ENCODE measurements at regions not wholly inside any gene's neighbourhood (a gene's known extent, or its start where the extent isn't known, plus 50 kb on each side); places are given as distances from the start of the nearest gene placed in this dataset.
"Not testable (repeated sequence)": the region's sequence is repeated elsewhere in the genome, so short reads cannot be mapped to it uniquely, and the experiment has no call there.

GRCh38 chr2:59395119-59395518, 1154.0 kb upstream of the FANCL start:
- no peak for DNase-seq

GRCh38 chr2:59391896-59392295, 1150.8 kb upstream of the FANCL start:
- DNase-seq = no peak

- DNase-seq = no peak
Observed at GRCh38 chr2:59390581-59390980, 1149.5 kb upstream of the FANCL start.

GRCh38 chr2:59389240-59389639, 1148.1 kb upstream of the FANCL start:
- no peak for DNase-seq

GRCh38 chr2:59385971-59386370, 1144.8 kb upstream of the FANCL start:
- DNase-seq = no peak

GRCh38 chr2:59383473-59383872, 1142.3 kb upstream of the FANCL start:
- no peak for DNase-seq

GRCh38 chr2:59378127-59378526, 1137.0 kb upstream of the FANCL start:
- DNase-seq = no peak

- DNase-seq = no peak
Observed at GRCh38 chr2:59366288-59366687, 1125.2 kb upstream of the FANCL start.

- DNase-seq = no peak
Observed at GRCh38 chr2:59354498-59354897, 1113.4 kb upstream of the FANCL start.

GRCh38 chr2:59353306-59353921, 1112.3 kb upstream of the FANCL start:
- no peak for DNase-seq

- DNase-seq = no peak
Observed at GRCh38 chr2:59342166-59342565, 1101.0 kb upstream of the FANCL start.

- no peak for DNase-seq
Observed at GRCh38 chr2:59339837-59340207, 1098.7 kb upstream of the FANCL start.

GRCh38 chr2:59339121-59339836, 1098.2 kb upstream of the FANCL start:
- no peak for DNase-seq

- DNase-seq = no peak
Observed at GRCh38 chr2:59333007-59333406, 1091.9 kb upstream of the FANCL start.

GRCh38 chr2:59326581-59327365, 1085.6 kb upstream of the FANCL start:
- not testable (repeated sequence) for DNase-seq

GRCh38 chr2:59322870-59323269, 1081.7 kb upstream of the FANCL start:
- no peak for DNase-seq

GRCh38 chr2:59322005-59322404, 1080.9 kb upstream of the FANCL start:
- no peak for DNase-seq

- no peak for DNase-seq
Observed at GRCh38 chr2:59314031-59314766, 1073.1 kb upstream of the FANCL start.

GRCh38 chr2:59312967-59313940, 1072.1 kb upstream of the FANCL start:
- no peak for DNase-seq

- DNase-seq = peak in 2 of 4 experiments; percentile 14 to 25
Observed at GRCh38 chr2:59312029-59312428, 1070.9 kb upstream of the FANCL start.

GRCh38 chr2:59308108-59308507, 1067.0 kb upstream of the FANCL start:
- DNase-seq = peak in 2 of 4 experiments; percentile 13 to 25

- no peak for DNase-seq
Observed at GRCh38 chr2:59307196-59307595, 1066.1 kb upstream of the FANCL start.
